Stimulated activated CD4-positive, alpha-beta T cell treated with anti-CD3 and anti-CD28 coated beads, Interleukin-1b, Interleukin-23, amount 100 ng/mL, for 48 hours (primary cell): ENCODE measurements at regions not wholly inside any gene's neighbourhood (a gene's known extent, or its start where the extent isn't known, plus 50 kb on each side); places are given as distances from the start of the nearest gene placed in this dataset.
A peak's percentile ranks its signal among the peaks of the same experiment; 100 is the strongest.
"Not testable (repeated sequence)": the region's sequence is repeated elsewhere in the genome, so short reads cannot be mapped to it uniquely, and the experiment has no call there.

Experiments used
- DNase-seq: peaks from one replicate; pipeline ENCODE4 v3.0.0-alpha.2; 2020

GRCh38 chr13:80889829-80890228 is 548.9 kb upstream of the SPRY2 start:
- no peak for DNase-seq

GRCh38 chr13:80888390-80888789 is 547.5 kb upstream of the SPRY2 start:
- DNase-seq: no peak

GRCh38 chr13:80884056-80884785 is 543.3 kb upstream of the SPRY2 start:
- no peak for DNase-seq

- DNase-seq: no peak
These were observed 542.6 kb upstream of the SPRY2 start for GRCh38 chr13:80883545-80883944.

- no peak for DNase-seq
These were observed 541.1 kb upstream of the SPRY2 start for GRCh38 chr13:80881942-80882445.

- DNase-seq: no peak
These were observed 540.6 kb upstream of the SPRY2 start for GRCh38 chr13:80881495-80881894.

- no peak for DNase-seq
These were observed 540.1 kb upstream of the SPRY2 start for GRCh38 chr13:80881034-80881433.

- no peak for DNase-seq
These were observed 537.0 kb upstream of the SPRY2 start for GRCh38 chr13:80877944-80878241.

- no peak for DNase-seq
These were observed 536.5 kb upstream of the SPRY2 start for GRCh38 chr13:80877209-80877943.

- DNase-seq: peak; percentile 4
These were observed 532.7 kb upstream of the SPRY2 start for GRCh38 chr13:80873589-80873988.

GRCh38 chr13:80871971-80872370 is 531.0 kb upstream of the SPRY2 start:
- DNase-seq: not testable (repeated sequence)

- no peak for DNase-seq
These were observed 530.6 kb upstream of the SPRY2 start for GRCh38 chr13:80871481-80871880.

- no peak for DNase-seq
These were observed 529.3 kb upstream of the SPRY2 start for GRCh38 chr13:80870186-80870585.

- no peak for DNase-seq
These were observed 526.0 kb upstream of the SPRY2 start for GRCh38 chr13:80866921-80867320.

GRCh38 chr13:80865329-80865728 is 524.4 kb upstream of the SPRY2 start:
- no peak for DNase-seq

GRCh38 chr13:80862456-80862855 is 521.5 kb upstream of the SPRY2 start:
- no peak for DNase-seq

GRCh38 chr13:80860845-80861244 is 519.9 kb upstream of the SPRY2 start:
- no peak for DNase-seq

GRCh38 chr13:80858131-80858530 is 517.2 kb upstream of the SPRY2 start:
- DNase-seq: no peak

GRCh38 chr13:80857321-80857720 is 516.4 kb upstream of the SPRY2 start:
- no peak for DNase-seq

- DNase-seq: no peak
These were observed 509.8 kb upstream of the SPRY2 start for GRCh38 chr13:80850771-80851170.

- no peak for DNase-seq
These were observed 503.2 kb upstream of the SPRY2 start for GRCh38 chr13:80844164-80844563.

GRCh38 chr13:80841414-80841813 is 500.5 kb upstream of the SPRY2 start:
- no peak for DNase-seq

GRCh38 chr13:80840316-80840976 is 499.5 kb upstream of the SPRY2 start:
- DNase-seq: no peak

- no peak for DNase-seq
These were observed 495.0 kb upstream of the SPRY2 start for GRCh38 chr13:80835902-80836301.
